T-cell (primary cell): ENCODE measurements at regions not wholly inside any gene's neighbourhood (a gene's known extent, or its start where the extent isn't known, plus 50 kb on each side); places are given as distances from the start of the nearest gene placed in this dataset.

ENCODE experiments used
- ATAC-seq, 4 experiments: fragments of 200-7000 bp in 3 of 4; fragments of 150-1000 bp in 1 of 4; cut with Tn5 transposase; replicated peaks in 1 of 4; 1 replicate in 3 of 4; 2 replicates in 1 of 4; pipeline ENCODE4 v1.10.0; 2021; ENCODE audit warnings: moderate library complexity in 3 of 4, mild to moderate bottlenecking in 2 of 4, moderate number of reproducible peaks in 1 of 4
- CTCF ChIA-PET, 2 donors: fragments of 300-600 bp; sonication (Branson Sonifier 250); formaldehyde crosslinking; loops; one replicate each; lab custom pipeline; 2022; ENCODE audit warnings: antibody characterized with exemption in 2 of 2; lab: Charles Lee
- POLR2A ChIA-PET, 2 donors: fragments of 300-600 bp; sonication (Branson Sonifier 250); formaldehyde crosslinking; loops; one replicate each; lab custom pipeline; 2022; ENCODE audit warnings: antibody characterized with exemption in 2 of 2; lab: Charles Lee
- DNase-seq, 35 experiments: peaks; one replicate each; pipeline versions ENCODE4 v3.0.0 to v3.0.0-alpha.2; 2013 to 2023
- H3K27ac ChIP-seq: one replicate; pipeline ENCODE4 v1.5.1; 2013; ENCODE audit warnings: low read length
- H3K27me3 ChIP-seq, 2 experiments: replicated peaks in 1 of 2; 1 replicate in 1 of 2; 2 replicates in 1 of 2; pipeline versions ENCODE4 v1.6.1 to v1.7.0; 2013; ENCODE audit warnings: low read length in 1 of 2, mixed read lengths in 1 of 2; ENCODE audit not compliant: control insufficient read depth in 2 of 2, insufficient read depth in 2 of 2; ENCODE audit errors: extremely low read depth in 1 of 2
- H3K36me3 ChIP-seq, 2 donors: 1 replicate in 1 of 2; 2 replicates in 1 of 2; pipeline versions ENCODE4 v1.6.1 to v1.7.0; 2013; ENCODE audit warnings: low read length in 1 of 2; ENCODE audit not compliant: control insufficient read depth in 2 of 2, insufficient read depth in 1 of 2; ENCODE audit errors: extremely low read depth in 1 of 2
- H3K4me1 ChIP-seq, 2 experiments: 1 replicate in 1 of 2; 2 replicates in 1 of 2; pipeline versions ENCODE4 v1.6.1 to v1.7.0; 2013; ENCODE audit warnings: low read length in 2 of 2, mixed read lengths in 1 of 2; ENCODE audit not compliant: insufficient read depth in 2 of 2, control insufficient read depth in 1 of 2; ENCODE audit errors: extremely low read depth in 1 of 2
- H3K4me3 ChIP-seq, 2 donors: 1 replicate in 1 of 2; 2 replicates in 1 of 2; pipeline versions ENCODE4 v1.5.1 to v1.7.0; 2013; ENCODE audit warnings: mild to moderate bottlenecking in 2 of 2, low read length in 1 of 2, moderate library complexity in 1 of 2; ENCODE audit not compliant: control insufficient read depth in 1 of 2; ENCODE audit errors: extremely low read depth in 1 of 2
- H3K9me3 ChIP-seq: 2 replicates; pipeline ENCODE4 v1.7.0; 2013
- H3K27ac Mint-ChIP-seq, 2 donors: one replicate each; pipeline ENCODE4 v1.8.0; 2020 to 2021; ENCODE audit warnings: mild to moderate bottlenecking in 2 of 2, mixed read lengths in 2 of 2
- H3K27me3 Mint-ChIP-seq, 2 donors: one replicate each; pipeline ENCODE4 v1.8.0; 2021 to 2022; ENCODE audit warnings: mixed read lengths in 2 of 2
- H3K36me3 Mint-ChIP-seq: one replicate; pipeline ENCODE4 v1.8.0; 2021; ENCODE audit warnings: mixed read lengths
- H3K4me1 Mint-ChIP-seq, 3 donors: one replicate each; pipeline ENCODE4 v1.8.0; 2020 to 2022; ENCODE audit warnings: mixed read lengths in 3 of 3, mild to moderate bottlenecking in 1 of 3
- H3K4me3 Mint-ChIP-seq, 3 donors: one replicate each; pipeline ENCODE4 v1.8.0; 2020 to 2022; ENCODE audit warnings: mild to moderate bottlenecking in 3 of 3, mixed read lengths in 3 of 3, moderate library complexity in 3 of 3
- H3K9me3 Mint-ChIP-seq, 3 donors: one replicate each; pipeline ENCODE4 v1.8.0; 2020 to 2022; ENCODE audit warnings: mixed read lengths in 3 of 3
- WGBS: methylation state at CpG from one replicate; pipeline ENCODE4 v1.1.5; 2013; ENCODE audit warnings: missing lambda C conversion rate; ENCODE audit not compliant: insufficient coverage; 5-methylcytosine and 5-hydroxymethylcytosine counted together

GRCh38 chr2:116877274-116877673 lies 937.2 kb upstream of the DDX18 start:
- POLR2A ChIA-PET = interaction anchor here in 1 of 2 donors (0.7 kb wide), 1 partner anchor 11 kb away, joined by 3 read pairs; no protein-coding TSS in a partner anchor
- H3K27me3 Mint-ChIP-seq = no peaks in the 10 kb centered on the region
- CTCF ChIA-PET = no interaction called here

GRCh38 chr2:116877944-116878343 lies 936.5 kb upstream of the DDX18 start:
- no CpG with 5 or more reads among the region's 2 CpGs for WGBS
- DNase-seq (no peak), ATAC-seq (no peak)
- no peaks in the 10 kb centered on the region for H3K27me3 ChIP-seq
- H3K4me3 Mint-ChIP-seq = no peak overlapping the region
- no peaks in the 10 kb centered on the region for H3K36me3 Mint-ChIP-seq
- H3K27ac Mint-ChIP-seq = no peak overlapping the region
- peaks cover 15 to 32% (median 21%) of the 10 kb centered on the region in 3 donors for H3K9me3 Mint-ChIP-seq
- H3K4me1 ChIP-seq = no peaks in the 10 kb centered on the region
- H3K27ac ChIP-seq = no peak overlapping the region
- H3K27me3 Mint-ChIP-seq = no peaks in the 10 kb centered on the region
- no peaks in the 10 kb centered on the region for H3K9me3 ChIP-seq
- ChIA-PET CTCF (no interaction called here), POLR2A (interaction anchor here in 1 of 2 donors (0.7 kb wide), 1 partner anchor 12 kb away, joined by 3 read pairs; no protein-coding TSS in a partner anchor)
- no peak overlapping the region for H3K4me3 ChIP-seq
- no peaks in the 10 kb centered on the region for H3K4me1 Mint-ChIP-seq
- H3K36me3 ChIP-seq = no peaks in the 10 kb centered on the region

More at GRCh38 chr2:116877274-116877673, 937.2 kb upstream of the DDX18 start:
- no peak overlapping the region for H3K27ac Mint-ChIP-seq
- Histone ChIP-seq H3K27me3 (no peaks in the 10 kb centered on the region), H3K27ac (no peak overlapping the region), H3K4me3 (no peak overlapping the region), H3K4me1 (no peaks in the 10 kb centered on the region), H3K9me3 (no peaks in the 10 kb centered on the region), H3K36me3 (no peaks in the 10 kb centered on the region)
- H3K9me3 Mint-ChIP-seq = peaks cover 21 to 38% (median 27%) of the 10 kb centered on the region in 3 donors
- ATAC-seq = no peak
- no peak overlapping the region for H3K4me3 Mint-ChIP-seq
- H3K4me1 Mint-ChIP-seq = no peaks in the 10 kb centered on the region
- H3K36me3 Mint-ChIP-seq = no peaks in the 10 kb centered on the region
- no CpG with 5 or more reads among the region's 1 CpG for WGBS
- DNase-seq = no peak

DNA sequence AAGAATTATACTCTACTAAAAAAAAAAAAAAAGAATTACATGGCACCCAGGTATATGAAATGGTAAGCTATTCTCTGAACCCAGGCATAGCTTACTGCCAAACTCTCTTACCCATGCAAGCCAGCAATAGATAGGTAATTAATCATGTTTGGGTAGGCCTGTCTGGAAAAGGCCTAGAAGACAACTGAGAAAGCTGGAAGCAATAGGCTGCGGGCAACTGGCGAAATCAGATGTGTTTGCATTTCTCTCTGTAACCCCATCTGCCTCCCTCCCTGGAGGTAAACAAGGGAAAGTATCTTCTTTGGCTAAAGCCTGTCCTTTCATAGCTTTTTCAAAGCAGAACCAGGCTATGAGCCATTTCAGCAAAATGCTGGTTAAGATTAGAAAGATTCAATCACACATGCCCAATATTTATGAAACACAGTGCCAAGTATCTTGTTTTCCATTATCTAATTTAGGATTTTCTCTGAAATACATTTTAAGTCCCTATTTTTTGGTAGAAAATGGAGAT lies 934.8 kb upstream of the DDX18 start:
- DNase-seq = no peak
- Mint-ChIP-seq H3K27ac (no peak overlapping the region), H3K4me1 (no peaks in the 10 kb centered on the region), H3K9me3 (peaks cover 10 to 39% (median 22%) of the 10 kb centered on the region in 3 donors), H3K27me3 (no peaks in the 10 kb centered on the region), H3K36me3 (no peaks in the 10 kb centered on the region), H3K4me3 (no peak overlapping the region)
- no peaks in the 10 kb centered on the region for H3K36me3 ChIP-seq
- POLR2A ChIA-PET = no interaction called here
- no peak for ATAC-seq
- H3K4me3 ChIP-seq = no peak overlapping the region
- WGBS = no CpG with 5 or more reads among the region's 2 CpGs
- CTCF ChIA-PET = no interaction called here
- no peaks in the 10 kb centered on the region for H3K27me3 ChIP-seq
- H3K27ac ChIP-seq = no peak overlapping the region
- no peaks in the 10 kb centered on the region for H3K9me3 ChIP-seq
- H3K4me1 ChIP-seq = no peaks in the 10 kb centered on the region

DNA sequence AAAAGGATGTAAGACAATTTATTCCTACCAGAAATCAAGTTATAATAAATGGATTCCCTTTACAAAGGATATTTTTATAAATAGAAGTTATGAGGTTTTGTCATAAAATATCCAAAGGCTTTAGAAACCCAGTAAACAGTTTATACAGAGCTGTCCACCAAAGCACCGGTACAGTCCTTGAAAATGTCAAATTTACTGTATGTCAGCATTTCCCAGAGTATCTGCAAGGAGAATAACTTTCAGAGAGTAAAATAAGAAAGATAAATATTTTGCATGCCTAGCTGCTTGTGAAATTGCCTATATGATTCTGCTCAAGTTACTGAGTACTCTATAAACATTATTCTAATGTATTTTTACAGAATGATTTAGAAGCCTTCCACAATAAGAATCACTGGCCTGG lies 923.3 kb upstream of the DDX18 start:
- Mint-ChIP-seq H3K27me3 (no peaks in the 10 kb centered on the region), H3K4me1 (no peaks in the 10 kb centered on the region), H3K4me3 (no peak overlapping the region), H3K9me3 (peaks cover 12 to 25% (median 14%) of the 10 kb centered on the region in 3 donors), H3K36me3 (no peaks in the 10 kb centered on the region), H3K27ac (no peak overlapping the region)
- CTCF ChIA-PET = no interaction called here
- no peaks in the 10 kb centered on the region for H3K4me1 ChIP-seq
- WGBS = no CpG with 5 or more reads among the region's 1 CpG
- no peak overlapping the region for H3K27ac ChIP-seq
- peaks cover 2% of the 10 kb centered on the region for H3K9me3 ChIP-seq
- no peak for DNase-seq
- H3K27me3 ChIP-seq = no peaks in the 10 kb centered on the region
- no peak overlapping the region for H3K4me3 ChIP-seq
- no peaks in the 10 kb centered on the region for H3K36me3 ChIP-seq
- POLR2A ChIA-PET = no interaction called here
- ATAC-seq = no peak

DNA sequence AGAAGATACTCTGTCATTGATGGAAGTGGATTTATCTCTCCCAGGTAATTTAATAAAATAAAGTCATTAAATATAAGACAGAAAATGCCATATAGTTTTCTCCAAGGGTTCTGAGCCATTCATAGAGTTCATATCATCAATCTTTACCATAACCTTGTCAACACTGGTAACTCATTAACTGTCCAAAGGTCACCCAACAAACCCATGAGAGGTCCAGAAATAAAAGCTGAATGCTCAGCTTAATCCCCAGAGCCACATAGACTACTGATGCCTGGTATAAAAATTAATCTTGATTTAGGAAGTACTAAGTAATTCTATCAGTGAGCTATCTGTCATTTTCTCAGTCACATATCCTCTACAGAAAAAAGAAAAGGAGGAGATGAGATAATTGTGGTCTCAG lies 903.0 kb upstream of the DDX18 start:
- ATAC-seq (no peak), DNase-seq (no peak)
- Histone ChIP-seq H3K27me3 (no peaks in the 10 kb centered on the region), H3K27ac (no peak overlapping the region), H3K4me3 (no peak overlapping the region), H3K9me3 (no peaks in the 10 kb centered on the region), H3K36me3 (no peaks in the 10 kb centered on the region), H3K4me1 (no peaks in the 10 kb centered on the region)
- ChIA-PET POLR2A (no interaction called here), CTCF (no interaction called here)
- H3K4me1 Mint-ChIP-seq = no peaks in the 10 kb centered on the region
- no peak overlapping the region for H3K27ac Mint-ChIP-seq
- no peaks in the 10 kb centered on the region for H3K27me3 Mint-ChIP-seq
- H3K4me3 Mint-ChIP-seq = no peak overlapping the region
- H3K36me3 Mint-ChIP-seq = no peaks in the 10 kb centered on the region
- peaks cover 2 to 18% (median 11%) of the 10 kb centered on the region in 3 donors for H3K9me3 Mint-ChIP-seq

DNA sequence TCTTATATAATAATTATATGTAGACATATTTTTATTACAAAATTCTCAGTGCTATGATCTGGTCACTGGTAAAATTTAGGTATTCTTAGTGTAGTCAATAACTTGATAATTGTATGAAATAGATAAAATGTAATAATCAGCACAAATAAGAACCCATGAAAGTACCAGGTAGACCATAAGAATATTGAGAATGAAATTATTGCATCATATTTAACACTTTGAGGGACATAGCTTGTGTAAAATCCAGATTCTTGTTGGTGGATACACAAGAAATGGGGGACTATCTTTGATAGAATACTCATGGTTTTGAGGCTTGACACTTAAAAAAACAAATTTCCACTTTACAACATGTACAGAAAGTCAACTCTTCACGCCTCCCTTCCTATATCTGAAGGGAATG lies 898.8 kb upstream of the DDX18 start:
- Mint-ChIP-seq H3K4me1 (no peaks in the 10 kb centered on the region), H3K27ac (no peak overlapping the region), H3K9me3 (peaks cover 8 to 14% (median 11%) of the 10 kb centered on the region in 3 donors), H3K4me3 (no peak overlapping the region), H3K36me3 (no peaks in the 10 kb centered on the region), H3K27me3 (no peaks in the 10 kb centered on the region)
- DNase-seq (no peak), ATAC-seq (no peak)
- no peaks in the 10 kb centered on the region for H3K4me1 ChIP-seq
- no CpG with 5 or more reads among the region's 1 CpG for WGBS
- H3K4me3 ChIP-seq = no peak overlapping the region
- H3K9me3 ChIP-seq = peaks cover 2% of the 10 kb centered on the region
- POLR2A ChIA-PET = no interaction called here
- H3K36me3 ChIP-seq = no peaks in the 10 kb centered on the region
- no peaks in the 10 kb centered on the region for H3K27me3 ChIP-seq
- CTCF ChIA-PET = interaction anchor here in 1 of 2 donors (0.5 kb wide), 1 partner anchor 17 kb away, joined by 4 read pairs; no protein-coding TSS in a partner anchor
- H3K27ac ChIP-seq = no peak overlapping the region

DNA sequence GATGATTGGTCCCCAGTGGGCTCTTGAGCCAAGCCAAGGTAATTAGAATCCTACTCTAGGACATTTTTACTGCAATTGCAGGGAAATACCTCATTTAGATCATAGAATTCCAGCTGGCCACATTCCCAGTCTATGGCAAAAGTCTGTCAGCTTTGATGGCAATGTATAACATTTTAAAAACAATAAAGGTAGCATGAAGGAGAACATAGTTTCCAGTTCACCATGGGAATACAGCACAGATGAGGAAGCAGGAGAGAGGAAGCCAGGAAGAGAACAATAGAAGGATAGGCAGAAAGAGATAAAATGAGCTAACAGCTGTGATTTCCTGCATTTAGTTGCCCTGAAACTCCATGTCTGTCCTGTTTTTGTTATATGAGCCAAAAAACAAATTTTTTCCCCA lies 897.3 kb upstream of the DDX18 start:
- no peaks in the 10 kb centered on the region for H3K36me3 Mint-ChIP-seq
- DNase-seq = no peak
- ChIA-PET POLR2A (no interaction called here), CTCF (no interaction called here)
- Histone ChIP-seq H3K9me3 (peaks cover 5% of the 10 kb centered on the region), H3K36me3 (no peaks in the 10 kb centered on the region), H3K4me1 (no peaks in the 10 kb centered on the region), H3K27me3 (no peaks in the 10 kb centered on the region), H3K4me3 (no peak overlapping the region), H3K27ac (no peak overlapping the region)
- H3K4me3 Mint-ChIP-seq = no peak overlapping the region
- H3K4me1 Mint-ChIP-seq = no peaks in the 10 kb centered on the region
- H3K27me3 Mint-ChIP-seq = no peaks in the 10 kb centered on the region
- H3K9me3 Mint-ChIP-seq = peaks cover 8 to 15% (median 11%) of the 10 kb centered on the region in 3 donors
- ATAC-seq = no peak
- no peak overlapping the region for H3K27ac Mint-ChIP-seq
